ENCODE measurements at regions not wholly inside any gene's neighbourhood (a gene's known extent, or its start where the extent isn't known, plus 50 kb on each side); places are given as distances from the start of the nearest gene placed in this dataset.

- H3K27me3 Mint-ChIP-seq, result peaks cover 5% of the 10 kb centered on the region
- no peak for DNase-seq
- no peak overlapping the region for H3K4me3 Mint-ChIP-seq
- no peaks in the 10 kb centered on the region for H3K36me3 Mint-ChIP-seq (ENCODE audit: low read depth)
- H3K9me3 Mint-ChIP-seq, result no peaks in the 10 kb centered on the region
- H3K4me1 Mint-ChIP-seq (ENCODE audit: low read depth), result no peaks in the 10 kb centered on the region
- H3K27ac Mint-ChIP-seq, result no peak overlapping the region
These were observed 213.7 kb downstream of the TTC32 start for GRCh38 chr2:19688059-19688458.

GRCh38 chr2:19687017-19687659 lies 214.6 kb downstream of the TTC32 start:
- H3K9me3 Mint-ChIP-seq, result no peaks in the 10 kb centered on the region
- H3K36me3 Mint-ChIP-seq (ENCODE audit: low read depth), result no peaks in the 10 kb centered on the region
- no peak overlapping the region for H3K4me3 Mint-ChIP-seq
- H3K27me3 Mint-ChIP-seq, result peaks cover 5% of the 10 kb centered on the region
- no peak for DNase-seq
- no peak overlapping the region for H3K27ac Mint-ChIP-seq
- H3K4me1 Mint-ChIP-seq (ENCODE audit: low read depth), result no peaks in the 10 kb centered on the region

GRCh38 chr2:19686439-19686838 lies 215.3 kb downstream of the TTC32 start:
- no peak overlapping the region for H3K4me3 Mint-ChIP-seq
- no peak for DNase-seq
- H3K27ac Mint-ChIP-seq, result no peak overlapping the region
- H3K27me3 Mint-ChIP-seq, result peaks cover 5% of the 10 kb centered on the region
- no peaks in the 10 kb centered on the region for H3K36me3 Mint-ChIP-seq (ENCODE audit: low read depth)
- no peaks in the 10 kb centered on the region for H3K4me1 Mint-ChIP-seq (ENCODE audit: low read depth)
- no peaks in the 10 kb centered on the region for H3K9me3 Mint-ChIP-seq

- no peaks in the 10 kb centered on the region for H3K9me3 Mint-ChIP-seq
- H3K27ac Mint-ChIP-seq, result no peak overlapping the region
- peaks cover 5% of the 10 kb centered on the region for H3K27me3 Mint-ChIP-seq
- DNase-seq, result no peak
- no peak overlapping the region for H3K4me3 Mint-ChIP-seq
- H3K36me3 Mint-ChIP-seq (ENCODE audit: low read depth), result no peaks in the 10 kb centered on the region
- H3K4me1 Mint-ChIP-seq (ENCODE audit: low read depth), result no peaks in the 10 kb centered on the region
These were observed 216.1 kb downstream of the TTC32 start for GRCh38 chr2:19685731-19686130.

GRCh38 chr2:19684516-19684915 lies 217.3 kb downstream of the TTC32 start:
- no peaks in the 10 kb centered on the region for H3K4me1 Mint-ChIP-seq (ENCODE audit: low read depth)
- H3K36me3 Mint-ChIP-seq (ENCODE audit: low read depth), result no peaks in the 10 kb centered on the region
- no peak for DNase-seq
- H3K9me3 Mint-ChIP-seq, result no peaks in the 10 kb centered on the region
- H3K27me3 Mint-ChIP-seq, result peaks cover 4% of the 10 kb centered on the region
- H3K4me3 Mint-ChIP-seq, result no peak overlapping the region
- no peak overlapping the region for H3K27ac Mint-ChIP-seq

- Mint-ChIP-seq H3K4me1 (ENCODE audit: low read depth) (no peaks in the 10 kb centered on the region), H3K27ac (no peak overlapping the region), H3K36me3 (ENCODE audit: low read depth) (no peaks in the 10 kb centered on the region), H3K27me3 (no peaks in the 10 kb centered on the region), H3K4me3 (no peak overlapping the region), H3K9me3 (no peaks in the 10 kb centered on the region)
- DNase-seq, result no peak
These were observed 218.2 kb downstream of the TTC32 start for GRCh38 chr2:19683556-19683955.

GRCh38 chr2:19682493-19682892 lies 219.3 kb downstream of the TTC32 start:
- DNase-seq, result no peak
- no peaks in the 10 kb centered on the region for H3K4me1 Mint-ChIP-seq (ENCODE audit: low read depth)
- H3K9me3 Mint-ChIP-seq, result no peaks in the 10 kb centered on the region
- no peaks in the 10 kb centered on the region for H3K27me3 Mint-ChIP-seq
- H3K27ac Mint-ChIP-seq, result no peak overlapping the region
- no peak overlapping the region for H3K4me3 Mint-ChIP-seq
- H3K36me3 Mint-ChIP-seq (ENCODE audit: low read depth), result no peaks in the 10 kb centered on the region

- Mint-ChIP-seq H3K4me3 (no peak overlapping the region), H3K27ac (no peak overlapping the region), H3K36me3 (ENCODE audit: low read depth) (no peaks in the 10 kb centered on the region), H3K4me1 (ENCODE audit: low read depth) (no peaks in the 10 kb centered on the region), H3K27me3 (peaks cover 26% of the 10 kb centered on the region), H3K9me3 (no peaks in the 10 kb centered on the region)
- DNase-seq, result no peak
These were observed 223.8 kb downstream of the TTC32 start for GRCh38 chr2:19677825-19678518.

- peaks cover 32% of the 10 kb centered on the region for H3K27me3 Mint-ChIP-seq
- H3K9me3 Mint-ChIP-seq, result no peaks in the 10 kb centered on the region
- no peaks in the 10 kb centered on the region for H3K4me1 Mint-ChIP-seq (ENCODE audit: low read depth)
- no peak overlapping the region for H3K4me3 Mint-ChIP-seq
- H3K36me3 Mint-ChIP-seq (ENCODE audit: low read depth), result no peaks in the 10 kb centered on the region
- no peak for DNase-seq
- no peak overlapping the region for H3K27ac Mint-ChIP-seq
These were observed 224.5 kb downstream of the TTC32 start for GRCh38 chr2:19677215-19677777.

- Mint-ChIP-seq H3K27me3 (peaks cover 37% of the 10 kb centered on the region), H3K27ac (no peak overlapping the region), H3K4me1 (ENCODE audit: low read depth) (no peaks in the 10 kb centered on the region), H3K36me3 (ENCODE audit: low read depth) (no peaks in the 10 kb centered on the region), H3K4me3 (no peak overlapping the region), H3K9me3 (no peaks in the 10 kb centered on the region)
- DNase-seq, result no peak
These were observed 225.0 kb downstream of the TTC32 start for GRCh38 chr2:19676770-19677169.

- Mint-ChIP-seq H3K36me3 (ENCODE audit: low read depth) (no peaks in the 10 kb centered on the region), H3K27ac (no peak overlapping the region), H3K4me1 (ENCODE audit: low read depth) (no peaks in the 10 kb centered on the region), H3K9me3 (no peaks in the 10 kb centered on the region), H3K4me3 (no peak overlapping the region), H3K27me3 (peaks cover 39% of the 10 kb centered on the region)
- DNase-seq, result no peak
These were observed 225.8 kb downstream of the TTC32 start for GRCh38 chr2:19675856-19676460.

GRCh38 chr2:19675003-19675629 lies 226.7 kb downstream of the TTC32 start:
- no peak for DNase-seq
- Mint-ChIP-seq H3K9me3 (no peaks in the 10 kb centered on the region), H3K27me3 (peaks cover 39% of the 10 kb centered on the region), H3K4me3 (no peak overlapping the region), H3K4me1 (ENCODE audit: low read depth) (no peaks in the 10 kb centered on the region), H3K27ac (no peak overlapping the region), H3K36me3 (ENCODE audit: low read depth) (no peaks in the 10 kb centered on the region)

- Mint-ChIP-seq H3K9me3 (no peaks in the 10 kb centered on the region), H3K27me3 (peaks cover 44% of the 10 kb centered on the region)
- no peak for DNase-seq
These were observed 227.5 kb downstream of the TTC32 start for GRCh38 chr2:19674051-19675002.

More at GRCh38 chr2:19674051-19675002, 227.5 kb downstream of the TTC32 start:
- Mint-ChIP-seq H3K27ac (no peak overlapping the region), H3K36me3 (ENCODE audit: low read depth) (no peaks in the 10 kb centered on the region), H3K4me3 (no peak overlapping the region), H3K4me1 (ENCODE audit: low read depth) (no peaks in the 10 kb centered on the region)

All from activated T-cell treated with anti-CD3 and anti-CD28 coated beads, Interleukin-2, amount 50 U/mL, for 24 hours (primary cell).